ENCODE measurements at regions not wholly inside any gene's neighbourhood (a gene's known extent, or its start where the extent isn't known, plus 50 kb on each side); places are given as distances from the start of the nearest gene placed in this dataset.
"Not testable (repeated sequence)": the region's sequence is repeated elsewhere in the genome, so short reads cannot be mapped to it uniquely, and the experiment has no call there.

DNA sequence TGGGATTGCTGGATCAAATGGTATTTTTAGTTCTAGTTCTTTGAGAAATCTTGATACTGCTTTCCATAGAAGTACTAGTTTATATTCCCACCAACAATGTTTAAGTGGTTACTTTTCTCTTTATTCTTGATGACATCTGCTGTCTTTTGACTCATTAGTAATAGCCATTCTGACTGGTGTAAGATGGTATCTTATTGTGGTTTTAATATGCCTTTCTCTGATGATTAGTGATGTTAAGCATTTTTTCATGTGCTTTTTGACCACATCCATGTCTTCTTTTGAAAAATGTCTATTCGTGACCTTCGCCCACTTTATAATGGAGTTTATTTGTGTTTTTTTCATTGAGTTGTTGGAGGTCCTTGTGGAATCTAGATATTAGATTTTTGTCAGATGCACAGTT, 865.7 kb downstream of the SLC6A15 start:
- FAIRE-seq (no peak), DNase-seq (ENCODE audit: insufficient read length) (no peak)

DNA sequence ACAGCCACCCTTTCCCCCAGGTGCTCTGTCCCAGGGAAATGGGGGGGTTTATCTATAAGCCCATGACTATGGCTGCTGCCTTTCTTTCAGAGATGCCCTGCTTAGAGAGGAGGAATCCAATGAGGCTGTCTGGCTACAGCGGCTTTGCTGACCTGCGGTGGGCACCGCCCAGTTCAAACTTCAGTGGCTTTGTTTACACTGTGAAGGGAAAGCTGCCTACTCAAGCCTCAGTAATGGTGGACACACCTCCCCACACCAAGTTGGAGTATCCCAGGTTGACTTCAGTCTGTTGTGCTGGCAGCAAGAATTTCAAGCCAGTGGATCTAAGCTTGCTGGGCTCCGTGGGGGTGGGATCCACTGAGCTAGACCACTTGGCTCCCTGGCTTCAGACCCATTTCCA, 869.2 kb downstream of the SLC6A15 start:
- DNase-seq (ENCODE audit: insufficient read length) (no peak), FAIRE-seq (no peak)
- TF ChIP-seq POLR2A (IDR thresholded peaks at IDR 0.05; ENCODE audit: low read depth, low read length) (no peak), POLR2AphosphoS5 (IDR thresholded peaks at IDR 0.05; ENCODE audit: low read depth, low read length) (no peak), TAF1 (IDR thresholded peaks at IDR 0.05; ENCODE audit: borderline replicate concordance, low read depth, low read length) (no peak)

More for the DNA sequence above, 865.7 kb downstream of the SLC6A15 start:
- TF ChIP-seq POLR2AphosphoS5 (IDR thresholded peaks at IDR 0.05; ENCODE audit: low read depth, low read length) (no peak), TAF1 (IDR thresholded peaks at IDR 0.05; ENCODE audit: borderline replicate concordance, low read depth, low read length) (no peak), POLR2A (IDR thresholded peaks at IDR 0.05; ENCODE audit: low read depth, low read length) (no peak)

DNA sequence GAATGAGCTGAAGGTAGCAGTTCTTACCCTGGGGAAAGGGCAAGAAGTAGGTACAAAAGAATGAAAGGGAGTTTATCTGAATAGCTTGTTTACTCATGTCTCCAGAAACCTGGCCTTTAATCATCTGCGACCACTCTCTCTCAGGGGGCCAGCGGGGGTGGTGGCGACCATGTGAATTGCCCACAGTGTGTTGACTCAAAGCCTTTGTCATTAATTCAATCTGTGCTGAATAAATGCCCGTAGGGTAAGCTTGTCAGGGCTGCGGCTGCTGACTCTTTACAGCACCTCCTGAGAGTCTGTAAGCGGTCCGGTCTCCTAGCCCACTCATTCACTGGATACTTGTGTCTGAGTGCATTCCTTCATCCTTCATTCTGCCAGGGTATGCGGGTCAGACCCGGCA, 874.4 kb downstream of the SLC6A15 start:
- no peak for DNase-seq (ENCODE audit: insufficient read length)
- no peak for FAIRE-seq
- TF ChIP-seq POLR2A (IDR thresholded peaks at IDR 0.05; ENCODE audit: low read depth, low read length) = no peak
- TF ChIP-seq POLR2AphosphoS5 (IDR thresholded peaks at IDR 0.05; ENCODE audit: low read depth, low read length) = no peak
- TF ChIP-seq TAF1 (IDR thresholded peaks at IDR 0.05; ENCODE audit: borderline replicate concordance, low read depth, low read length) = no peak

GRCh38 chr12:84036912-84037311, 875.7 kb downstream of the SLC6A15 start:
- TF ChIP-seq POLR2A (IDR thresholded peaks at IDR 0.05; ENCODE audit: low read depth, low read length) (no peak), POLR2AphosphoS5 (IDR thresholded peaks at IDR 0.05; ENCODE audit: low read depth, low read length) (no peak), TAF1 (IDR thresholded peaks at IDR 0.05; ENCODE audit: borderline replicate concordance, low read depth, low read length) (no peak)
- DNase-seq (ENCODE audit: insufficient read length) = no peak
- FAIRE-seq = no peak

DNA sequence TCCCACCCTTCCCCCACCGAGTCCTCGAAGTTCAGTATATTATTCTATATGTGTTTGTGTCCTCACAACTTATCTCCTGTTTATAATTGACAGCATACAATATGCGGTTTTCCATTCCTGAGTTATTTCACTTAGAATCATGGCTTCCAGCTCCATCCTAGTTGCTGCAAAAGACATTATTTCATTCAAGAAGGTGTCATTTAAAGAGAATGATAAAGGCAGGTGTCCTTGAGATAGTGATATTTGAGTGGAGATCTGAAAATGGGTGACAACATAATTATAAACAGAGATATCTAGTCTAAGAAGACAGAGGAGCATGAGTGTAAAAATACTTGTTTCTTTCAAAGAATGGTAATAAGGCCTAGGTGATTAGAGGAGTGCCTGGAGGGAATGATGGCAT, 876.8 kb downstream of the SLC6A15 start:
- TF ChIP-seq POLR2A (IDR thresholded peaks at IDR 0.05; ENCODE audit: low read depth, low read length) = no peak
- no peak for TF ChIP-seq POLR2AphosphoS5 (IDR thresholded peaks at IDR 0.05; ENCODE audit: low read depth, low read length)
- no peak for TF ChIP-seq TAF1 (IDR thresholded peaks at IDR 0.05; ENCODE audit: borderline replicate concordance, low read depth, low read length)
- no peak for FAIRE-seq
- DNase-seq (ENCODE audit: insufficient read length) = no peak

DNA sequence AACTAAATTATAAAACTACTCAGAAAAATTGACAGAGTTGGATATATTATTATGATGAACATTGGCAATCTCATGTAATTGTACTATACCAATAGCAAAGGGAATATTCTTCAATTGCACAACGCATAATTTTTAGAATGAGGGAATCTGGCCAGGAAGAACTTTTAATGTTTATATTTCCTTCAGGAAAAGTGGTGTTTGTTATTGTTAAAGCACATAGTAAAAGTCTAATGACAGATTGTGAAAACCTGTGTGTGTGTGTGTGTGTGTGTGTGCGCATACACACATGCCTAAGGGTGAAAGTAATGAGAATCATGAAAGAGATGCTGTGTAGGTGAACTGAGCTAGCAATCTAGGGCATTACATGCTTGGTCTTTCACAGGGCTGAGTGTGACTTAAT, 877.7 kb downstream of the SLC6A15 start:
- FAIRE-seq (no peak), DNase-seq (ENCODE audit: insufficient read length) (no peak)
- TF ChIP-seq TAF1 (IDR thresholded peaks at IDR 0.05; ENCODE audit: borderline replicate concordance, low read depth, low read length) = no peak
- TF ChIP-seq POLR2AphosphoS5 (IDR thresholded peaks at IDR 0.05; ENCODE audit: low read depth, low read length) = no peak
- no peak for TF ChIP-seq POLR2A (IDR thresholded peaks at IDR 0.05; ENCODE audit: low read depth, low read length)

DNA sequence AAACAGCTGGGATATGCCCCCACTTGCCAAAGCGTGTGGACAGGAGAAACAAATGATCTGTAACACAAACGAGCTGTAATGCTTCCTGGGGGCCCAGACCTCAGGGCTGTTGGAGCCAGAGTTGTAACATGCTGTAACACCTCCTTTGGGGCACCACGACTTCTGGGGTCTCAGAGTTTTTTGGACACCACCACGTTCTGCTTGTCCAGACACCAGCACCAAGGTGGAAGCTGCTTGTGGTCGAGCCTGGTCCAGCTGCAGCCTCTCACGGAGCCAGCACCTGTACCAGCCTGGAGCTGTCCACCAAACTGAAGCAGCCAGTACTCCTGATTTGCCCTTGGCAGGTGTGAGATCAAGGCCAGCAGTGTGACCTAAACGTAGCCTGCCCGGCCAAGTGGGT, 879.4 kb downstream of the SLC6A15 start:
- TF ChIP-seq POLR2AphosphoS5 (IDR thresholded peaks at IDR 0.05; ENCODE audit: low read depth, low read length) (no peak), TAF1 (IDR thresholded peaks at IDR 0.05; ENCODE audit: borderline replicate concordance, low read depth, low read length) (no peak), POLR2A (IDR thresholded peaks at IDR 0.05; ENCODE audit: low read depth, low read length) (no peak)
- no peak for DNase-seq (ENCODE audit: insufficient read length)
- no peak for FAIRE-seq

- FAIRE-seq; DNase-seq (ENCODE audit: insufficient read length): not testable (repeated sequence)
These were observed 893.9 kb downstream of the SLC6A15 start for GRCh38 chr12:84018556-84019179.

DNA sequence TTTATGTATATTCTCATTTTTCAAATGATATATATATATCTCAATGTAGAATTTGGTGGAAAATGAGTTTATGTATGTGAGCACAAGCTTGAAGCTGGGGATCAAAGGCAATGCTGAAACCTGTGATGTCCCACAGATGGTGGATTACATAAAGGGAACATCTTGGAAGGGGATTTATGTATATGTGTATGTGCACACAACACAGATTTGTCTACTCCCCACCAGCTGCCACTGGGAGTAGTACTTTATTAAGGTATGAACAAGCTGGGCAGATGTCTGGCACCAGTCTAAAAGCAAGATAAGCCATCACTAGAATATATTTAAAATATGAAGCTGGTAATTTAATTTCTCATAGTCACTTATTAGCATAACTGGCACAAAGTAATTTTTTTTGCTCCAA, 895.6 kb downstream of the SLC6A15 start:
- FAIRE-seq = no peak
- no peak for TF ChIP-seq TAF1 (IDR thresholded peaks at IDR 0.05; ENCODE audit: borderline replicate concordance, low read depth, low read length)
- no peak for TF ChIP-seq POLR2AphosphoS5 (IDR thresholded peaks at IDR 0.05; ENCODE audit: low read depth, low read length)
- DNase-seq (ENCODE audit: insufficient read length) = no peak

DNA sequence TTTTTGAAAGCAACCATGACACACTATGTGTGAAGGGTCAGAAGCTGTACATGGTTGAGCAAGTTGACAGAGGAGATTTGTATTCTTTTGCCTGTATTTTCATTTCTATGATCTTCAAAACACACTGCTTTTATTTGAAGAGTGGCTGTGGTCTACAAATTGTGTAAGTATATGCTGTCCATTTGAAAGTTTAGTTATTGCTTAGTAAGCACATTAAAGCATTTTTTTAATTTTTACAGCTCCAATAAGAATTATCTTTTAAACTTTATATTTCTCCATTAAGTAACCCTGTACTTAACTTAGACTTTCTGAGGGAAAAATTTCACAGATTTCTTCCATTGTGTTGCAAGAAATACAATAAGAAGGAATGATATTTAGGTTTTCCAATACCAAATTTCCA, 915.2 kb downstream of the SLC6A15 start:
- no peak for TF ChIP-seq POLR2A (IDR thresholded peaks at IDR 0.05; ENCODE audit: low read depth, low read length)
- TF ChIP-seq TAF1 (IDR thresholded peaks at IDR 0.05; ENCODE audit: borderline replicate concordance, low read depth, low read length) = no peak
- TF ChIP-seq POLR2AphosphoS5 (IDR thresholded peaks at IDR 0.05; ENCODE audit: low read depth, low read length) = no peak
- FAIRE-seq (no peak), DNase-seq (ENCODE audit: insufficient read length) (no peak)

- TF ChIP-seq POLR2A (IDR thresholded peaks at IDR 0.05; ENCODE audit: low read depth, low read length) = no peak
- no peak for TF ChIP-seq TAF1 (IDR thresholded peaks at IDR 0.05; ENCODE audit: borderline replicate concordance, low read depth, low read length)
- TF ChIP-seq POLR2AphosphoS5 (IDR thresholded peaks at IDR 0.05; ENCODE audit: low read depth, low read length) = no peak
- FAIRE-seq (no peak), DNase-seq (ENCODE audit: insufficient read length) (no peak)
These were observed 915.9 kb downstream of the SLC6A15 start for GRCh38 chr12:83996671-83997070.

DNA sequence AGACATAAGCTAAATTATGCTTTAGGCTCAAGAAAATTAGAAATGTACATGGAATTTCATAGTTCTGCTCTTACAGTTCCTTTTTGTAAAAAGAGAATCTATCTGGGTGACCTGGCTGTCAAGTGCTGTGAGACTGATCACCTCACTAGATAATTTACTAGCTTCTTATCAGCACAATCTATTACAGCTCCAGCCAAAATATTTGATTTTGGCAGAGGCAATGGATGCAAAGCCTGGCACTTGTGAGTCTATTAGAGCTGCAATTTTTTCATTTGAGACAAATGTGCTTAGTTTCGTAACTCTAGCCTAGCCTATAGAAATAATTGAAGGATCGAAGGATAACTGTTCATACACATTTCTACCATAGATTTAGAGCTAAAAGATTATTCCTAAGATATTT, 927.5 kb downstream of the SLC6A15 start:
- DNase-seq (ENCODE audit: insufficient read length) = no peak
- FAIRE-seq = no peak
- TF ChIP-seq POLR2A (IDR thresholded peaks at IDR 0.05; ENCODE audit: low read depth, low read length) (no peak), TAF1 (IDR thresholded peaks at IDR 0.05; ENCODE audit: borderline replicate concordance, low read depth, low read length) (no peak), POLR2AphosphoS5 (IDR thresholded peaks at IDR 0.05; ENCODE audit: low read depth, low read length) (no peak)

- no peak for FAIRE-seq
- no peak for TF ChIP-seq POLR2A (IDR thresholded peaks at IDR 0.05; ENCODE audit: low read depth, low read length)
- TF ChIP-seq POLR2AphosphoS5 (IDR thresholded peaks at IDR 0.05; ENCODE audit: low read depth, low read length) = no peak
- no peak for TF ChIP-seq TAF1 (IDR thresholded peaks at IDR 0.05; ENCODE audit: borderline replicate concordance, low read depth, low read length)
These were observed 932.2 kb downstream of the SLC6A15 start for GRCh38 chr12:83980398-83980797.

More at GRCh38 chr12:83980398-83980797, 932.2 kb downstream of the SLC6A15 start:
- DNase-seq (ENCODE audit: insufficient read length) = no peak
